ENCODE measurements at regions not wholly inside any gene's neighbourhood (a gene's known extent, or its start where the extent isn't known, plus 50 kb on each side); places are given as distances from the start of the nearest gene placed in this dataset.

- Mint-ChIP-seq H3K9me3 (ENCODE audit: unreplicated experiment) (no peaks in the 10 kb centered on the region), H3K4me1 (ENCODE audit: unreplicated experiment) (peaks cover 5% of the 10 kb centered on the region), H3K27ac (ENCODE audit: unreplicated experiment) (no peak overlapping the region), H3K27me3 (ENCODE audit: unreplicated experiment) (no peaks in the 10 kb centered on the region), H3K4me3 (ENCODE audit: unreplicated experiment) (no peak overlapping the region), H3K36me3 (ENCODE audit: low read depth, unreplicated experiment) (no peaks in the 10 kb centered on the region)
- TF ChIP-seq, protein P1, sequence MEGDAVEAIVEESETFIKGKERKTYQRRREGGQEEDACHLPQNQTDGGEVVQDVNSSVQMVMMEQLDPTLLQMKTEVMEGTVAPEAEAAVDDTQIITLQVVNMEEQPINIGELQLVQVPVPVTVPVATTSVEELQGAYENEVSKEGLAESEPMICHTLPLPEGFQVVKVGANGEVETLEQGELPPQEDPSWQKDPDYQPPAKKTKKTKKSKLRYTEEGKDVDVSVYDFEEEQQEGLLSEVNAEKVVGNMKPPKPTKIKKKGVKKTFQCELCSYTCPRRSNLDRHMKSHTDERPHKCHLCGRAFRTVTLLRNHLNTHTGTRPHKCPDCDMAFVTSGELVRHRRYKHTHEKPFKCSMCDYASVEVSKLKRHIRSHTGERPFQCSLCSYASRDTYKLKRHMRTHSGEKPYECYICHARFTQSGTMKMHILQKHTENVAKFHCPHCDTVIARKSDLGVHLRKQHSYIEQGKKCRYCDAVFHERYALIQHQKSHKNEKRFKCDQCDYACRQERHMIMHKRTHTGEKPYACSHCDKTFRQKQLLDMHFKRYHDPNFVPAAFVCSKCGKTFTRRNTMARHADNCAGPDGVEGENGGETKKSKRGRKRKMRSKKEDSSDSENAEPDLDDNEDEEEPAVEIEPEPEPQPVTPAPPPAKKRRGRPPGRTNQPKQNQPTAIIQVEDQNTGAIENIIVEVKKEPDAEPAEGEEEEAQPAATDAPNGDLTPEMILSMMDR (IDR thresholded peaks at IDR 0.05; ENCODE audit: unreplicated experiment), result no peak
- no peak for DNase-seq (ENCODE audit: low spot score)
These were observed 299.6 kb downstream of the ADGRG6 start for GRCh38 chr6:142601427-142601826.

GRCh38 chr6:142602972-142603371 lies 301.2 kb downstream of the ADGRG6 start:
- no peak overlapping the region for H3K27ac Mint-ChIP-seq (ENCODE audit: unreplicated experiment)
- no peak overlapping the region for H3K4me3 Mint-ChIP-seq (ENCODE audit: unreplicated experiment)
- H3K4me1 Mint-ChIP-seq (ENCODE audit: unreplicated experiment), result peaks cover 5% of the 10 kb centered on the region
- DNase-seq (ENCODE audit: low spot score), result no peak
- no peaks in the 10 kb centered on the region for H3K36me3 Mint-ChIP-seq (ENCODE audit: low read depth, unreplicated experiment)
- TF ChIP-seq, protein P1 (IDR thresholded peaks at IDR 0.05; ENCODE audit: unreplicated experiment), result no peak
- H3K9me3 Mint-ChIP-seq (ENCODE audit: unreplicated experiment), result no peaks in the 10 kb centered on the region
- H3K27me3 Mint-ChIP-seq (ENCODE audit: unreplicated experiment), result no peaks in the 10 kb centered on the region

GRCh38 chr6:142605922-142606485 lies 304.2 kb downstream of the ADGRG6 start:
- Mint-ChIP-seq H3K9me3 (ENCODE audit: unreplicated experiment) (no peaks in the 10 kb centered on the region), H3K36me3 (ENCODE audit: low read depth, unreplicated experiment) (no peaks in the 10 kb centered on the region), H3K4me1 (ENCODE audit: unreplicated experiment) (no peaks in the 10 kb centered on the region), H3K4me3 (ENCODE audit: unreplicated experiment) (no peak overlapping the region), H3K27me3 (ENCODE audit: unreplicated experiment) (no peaks in the 10 kb centered on the region), H3K27ac (ENCODE audit: unreplicated experiment) (no peak overlapping the region)
- no peak for DNase-seq (ENCODE audit: low spot score)
- TF ChIP-seq, protein P1 (IDR thresholded peaks at IDR 0.05; ENCODE audit: unreplicated experiment), result no peak

GRCh38 chr6:142612956-142613355 lies 311.1 kb downstream of the ADGRG6 start:
- Mint-ChIP-seq H3K4me3 (ENCODE audit: unreplicated experiment) (no peak overlapping the region), H3K9me3 (ENCODE audit: unreplicated experiment) (no peaks in the 10 kb centered on the region), H3K36me3 (ENCODE audit: low read depth, unreplicated experiment) (no peaks in the 10 kb centered on the region), H3K27me3 (ENCODE audit: unreplicated experiment) (no peaks in the 10 kb centered on the region), H3K27ac (ENCODE audit: unreplicated experiment) (no peak overlapping the region), H3K4me1 (ENCODE audit: unreplicated experiment) (no peaks in the 10 kb centered on the region)
- DNase-seq (ENCODE audit: low spot score), result no peak
- TF ChIP-seq, protein P1 (IDR thresholded peaks at IDR 0.05; ENCODE audit: unreplicated experiment), result no peak

- TF ChIP-seq, protein P1 (IDR thresholded peaks at IDR 0.05; ENCODE audit: unreplicated experiment), result no peak
- no peak for DNase-seq (ENCODE audit: low spot score)
- no peaks in the 10 kb centered on the region for H3K4me1 Mint-ChIP-seq (ENCODE audit: unreplicated experiment)
- H3K27me3 Mint-ChIP-seq (ENCODE audit: unreplicated experiment), result no peaks in the 10 kb centered on the region
- no peak overlapping the region for H3K4me3 Mint-ChIP-seq (ENCODE audit: unreplicated experiment)
- no peak overlapping the region for H3K27ac Mint-ChIP-seq (ENCODE audit: unreplicated experiment)
- no peaks in the 10 kb centered on the region for H3K9me3 Mint-ChIP-seq (ENCODE audit: unreplicated experiment)
- no peaks in the 10 kb centered on the region for H3K36me3 Mint-ChIP-seq (ENCODE audit: low read depth, unreplicated experiment)
These were observed 312.2 kb downstream of the ADGRG6 start for GRCh38 chr6:142613981-142614380.

Measured in endothelial cell (in vitro differentiated cells).